ENCODE measurements at regions not wholly inside any gene's neighbourhood (a gene's known extent, or its start where the extent isn't known, plus 50 kb on each side); places are given as distances from the start of the nearest gene placed in this dataset.

DNA sequence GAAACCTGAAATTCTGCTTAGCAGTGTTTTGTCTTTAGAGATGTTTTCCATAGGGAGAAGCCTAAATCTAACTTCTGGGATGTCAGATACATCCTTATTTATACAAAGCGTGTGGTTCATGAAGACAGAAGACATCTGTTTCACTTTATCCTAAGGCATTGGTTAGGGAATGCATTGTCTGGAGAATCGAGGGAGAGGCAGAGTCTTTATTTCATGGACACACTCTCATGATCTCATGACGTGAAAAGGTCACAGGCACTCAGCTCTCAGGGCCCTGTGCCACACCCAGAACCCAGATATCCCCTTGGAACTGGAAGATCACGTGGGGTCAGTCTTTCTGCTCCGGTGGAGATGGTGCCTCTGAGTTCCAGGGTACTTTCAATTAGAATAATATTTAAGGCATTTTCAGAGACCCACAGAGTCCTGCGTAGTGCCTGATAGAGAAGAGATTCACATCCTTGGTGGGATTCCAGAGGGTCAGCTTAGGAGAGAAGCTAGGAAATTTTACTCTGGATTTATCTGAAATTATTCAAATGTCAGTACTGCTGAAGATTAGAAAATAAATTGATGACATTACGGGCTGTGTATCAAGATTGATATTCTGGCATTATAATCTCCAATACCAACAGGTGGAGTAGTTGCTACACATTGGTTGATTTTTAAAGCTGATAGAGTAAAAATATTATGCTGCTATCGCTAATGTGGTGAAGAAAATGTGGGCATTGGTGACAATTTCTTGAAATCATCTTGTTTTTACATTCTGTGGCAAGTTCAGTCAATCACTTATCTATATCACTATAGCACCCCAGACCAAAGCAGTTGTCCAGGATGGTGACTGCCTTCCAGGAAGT, 378.3 kb downstream of the MTRR start:
- no peak for DNase-seq

DNA sequence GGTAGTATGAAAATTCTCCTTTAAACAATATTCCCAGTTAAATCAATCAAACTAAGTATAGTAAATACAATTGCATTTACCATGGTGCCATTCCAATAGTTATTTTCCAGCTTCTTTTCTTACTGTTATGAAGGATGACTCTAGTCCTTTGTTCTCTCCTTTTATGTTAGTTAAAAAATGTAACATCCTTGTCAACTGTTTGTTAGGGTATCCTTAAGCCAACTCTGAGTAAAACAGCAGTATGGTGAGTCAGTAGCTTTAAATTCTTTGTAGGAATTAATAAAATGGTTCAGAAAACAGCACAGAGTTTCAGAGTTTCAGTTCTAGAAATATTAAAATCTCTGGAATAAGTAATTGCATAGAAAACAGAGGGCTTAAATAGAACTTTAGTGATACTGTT, 384.4 kb downstream of the MTRR start:
- no peak for DNase-seq

DNA sequence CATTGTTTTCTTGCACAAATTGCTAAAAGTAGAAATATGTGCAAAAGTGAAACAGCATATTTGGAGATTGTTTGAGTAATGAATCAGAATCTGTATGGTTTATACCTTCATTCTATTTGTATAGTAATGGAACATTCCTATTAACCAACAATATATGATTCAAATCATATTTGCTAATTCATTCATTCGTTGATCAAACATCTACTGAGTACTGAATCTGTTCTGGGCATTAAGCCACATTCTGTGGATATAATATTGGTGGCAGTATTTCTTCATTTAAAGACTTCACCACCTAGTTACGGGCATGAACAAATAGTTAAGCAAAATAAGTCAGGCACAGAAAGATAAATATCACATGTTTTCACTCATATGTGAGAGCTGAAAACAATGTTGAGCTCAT, 385.7 kb downstream of the MTRR start:
- no peak for DNase-seq

DNA sequence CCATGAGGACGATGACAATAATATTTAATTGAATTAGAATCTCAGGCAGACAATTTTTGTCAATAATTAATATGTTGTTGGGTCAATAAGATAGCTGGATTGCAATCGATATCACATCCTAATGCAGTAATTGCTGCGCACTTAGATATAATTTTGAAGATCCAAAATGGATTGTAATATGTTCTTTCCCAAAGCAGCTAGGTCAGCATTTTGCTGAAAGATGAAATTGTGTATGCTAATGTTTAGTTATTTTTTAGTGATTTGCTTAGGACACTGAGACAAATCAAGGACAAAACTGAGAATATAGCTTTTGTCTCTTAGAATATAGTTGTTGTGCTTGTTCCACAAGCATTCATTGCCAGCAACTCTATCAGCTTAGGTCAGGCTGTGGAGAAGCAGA, 389.9 kb downstream of the MTRR start:
- DNase-seq, result no peak

DNA sequence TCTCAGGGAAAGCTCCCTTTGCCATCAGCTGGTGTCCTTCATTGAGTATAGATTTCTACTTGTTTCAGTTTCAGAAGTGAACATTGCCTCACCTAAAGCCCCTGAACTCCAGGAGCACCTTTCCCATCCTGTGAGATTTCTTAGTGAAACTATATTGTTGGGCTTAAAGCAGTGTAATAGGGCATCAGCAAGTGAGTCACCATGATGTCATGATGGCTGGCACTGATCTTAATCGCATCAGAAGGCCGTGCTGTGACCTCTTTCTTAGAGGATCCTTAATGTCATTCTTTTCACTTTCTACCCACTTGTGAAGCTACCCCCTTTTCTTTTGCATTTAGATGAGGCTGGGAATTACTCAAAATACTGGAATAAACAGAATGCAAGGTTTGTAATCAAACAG, 401.3 kb downstream of the MTRR start:
- DNase-seq, result no peak

DNA sequence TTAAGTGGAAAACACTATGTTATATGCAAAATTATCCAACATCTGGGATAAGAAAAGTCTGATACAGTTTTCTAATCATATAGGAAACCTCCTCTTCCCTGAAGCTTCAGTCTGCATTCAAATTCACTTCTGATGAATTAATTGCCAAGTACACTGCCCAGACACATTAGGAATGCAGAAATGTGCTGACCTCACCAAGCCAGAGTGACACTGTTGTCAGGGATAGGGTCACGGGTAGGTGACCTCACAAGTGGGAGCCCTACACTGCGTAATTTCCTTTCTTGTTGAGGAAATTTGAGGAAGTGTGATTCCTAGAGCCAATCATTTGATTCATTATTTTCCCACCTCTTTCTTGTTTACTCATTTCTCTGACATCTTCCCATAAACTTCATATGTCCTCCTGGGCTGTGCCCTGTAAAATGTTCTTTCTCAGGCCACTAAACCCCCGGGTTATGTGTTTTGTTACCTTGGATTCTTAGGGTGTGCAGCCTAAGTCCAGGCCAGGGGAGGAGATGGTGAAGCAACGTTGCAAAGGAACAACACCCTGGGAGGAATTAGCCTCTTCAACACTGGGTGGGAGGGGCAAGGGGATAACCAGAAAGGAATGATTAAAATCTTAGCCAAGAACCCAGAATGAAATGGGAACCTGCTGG, 411.9 kb downstream of the MTRR start:
- no peak for DNase-seq

DNA sequence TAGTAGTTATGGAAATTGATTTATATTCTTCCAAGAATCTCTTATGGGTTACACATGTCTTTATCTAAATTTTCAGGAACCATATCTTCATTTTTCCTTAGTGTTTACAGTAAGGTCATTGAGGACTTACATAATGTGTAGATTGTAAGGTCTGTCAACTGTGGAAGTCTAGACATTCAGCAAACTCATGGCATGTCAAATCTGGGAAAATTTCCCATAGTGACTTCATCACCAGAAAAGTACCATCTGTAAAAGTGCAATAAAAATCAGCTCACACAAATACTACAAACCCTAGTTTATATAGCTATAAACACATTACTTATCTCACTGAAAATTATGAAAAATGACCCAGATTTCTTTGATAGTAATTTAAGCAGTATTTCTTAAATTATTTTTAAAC, 419.4 kb downstream of the MTRR start:
- no peak for DNase-seq

DNA sequence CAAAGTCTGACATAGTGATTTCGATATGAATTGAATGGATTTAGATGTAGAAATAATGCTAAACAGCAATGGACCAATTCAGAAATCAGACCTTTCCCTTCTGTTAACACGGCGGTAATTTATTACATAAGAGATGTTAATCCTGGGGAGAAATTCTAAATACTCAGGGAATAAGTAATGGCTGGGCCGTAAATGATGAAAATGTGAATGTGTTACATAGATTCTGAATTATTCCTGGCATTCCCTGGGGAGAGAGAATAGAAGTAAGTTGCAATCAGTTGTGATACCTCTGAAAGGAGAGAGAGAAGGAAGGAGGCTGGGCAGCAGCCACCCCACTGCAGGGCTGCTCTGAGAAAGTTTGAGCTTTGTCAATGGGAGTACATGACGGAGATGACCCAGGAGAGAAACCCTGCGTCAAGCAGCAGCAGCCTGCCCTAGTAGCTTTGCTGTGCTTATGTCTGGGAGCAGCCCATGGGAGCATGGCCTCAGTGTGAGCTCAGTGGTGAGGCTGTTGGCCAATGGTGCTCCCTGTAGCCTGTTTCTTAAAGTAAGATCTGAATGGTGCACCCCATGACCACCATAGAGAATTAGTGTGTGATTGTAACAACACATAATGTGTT, 420.1 kb downstream of the MTRR start:
- DNase-seq, result no peak

DNA sequence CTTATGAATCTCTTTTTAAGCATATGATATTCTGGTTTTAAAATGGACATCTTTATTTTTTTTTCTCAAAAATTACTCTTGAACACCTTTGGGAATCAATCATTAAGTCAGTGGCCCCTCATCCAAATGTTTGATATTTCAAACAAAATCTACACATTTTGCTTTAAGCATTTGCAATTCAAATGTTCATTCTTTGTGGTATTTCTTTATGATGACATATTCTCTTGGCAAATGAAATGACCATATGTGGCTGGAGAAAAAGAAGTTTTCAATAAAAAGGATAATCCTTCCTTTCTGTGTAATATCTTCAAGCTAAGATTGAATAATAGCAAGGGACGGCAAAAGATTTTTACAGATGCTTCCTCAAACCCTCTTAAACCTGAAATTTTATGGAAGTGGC, 420.8 kb downstream of the MTRR start:
- no peak for DNase-seq

DNA sequence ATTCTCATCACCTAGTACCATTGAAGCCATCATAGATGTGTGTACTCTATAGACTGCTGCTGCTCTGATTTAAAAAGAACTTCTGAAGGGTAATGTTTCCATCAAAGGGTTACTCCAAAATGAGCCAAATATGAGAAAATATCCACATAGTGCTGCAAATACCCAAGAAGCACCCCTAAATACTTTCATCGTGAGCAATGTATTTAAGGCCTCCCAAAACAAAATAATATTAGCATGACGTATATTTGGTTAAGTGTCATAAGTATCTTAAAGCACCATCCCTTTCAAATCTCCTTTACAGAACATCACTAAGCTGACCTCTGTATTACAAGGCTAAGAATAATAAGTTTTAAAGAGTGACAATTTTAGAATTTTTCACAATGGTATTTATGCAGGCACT, 421.8 kb downstream of the MTRR start:
- no peak for DNase-seq

DNA sequence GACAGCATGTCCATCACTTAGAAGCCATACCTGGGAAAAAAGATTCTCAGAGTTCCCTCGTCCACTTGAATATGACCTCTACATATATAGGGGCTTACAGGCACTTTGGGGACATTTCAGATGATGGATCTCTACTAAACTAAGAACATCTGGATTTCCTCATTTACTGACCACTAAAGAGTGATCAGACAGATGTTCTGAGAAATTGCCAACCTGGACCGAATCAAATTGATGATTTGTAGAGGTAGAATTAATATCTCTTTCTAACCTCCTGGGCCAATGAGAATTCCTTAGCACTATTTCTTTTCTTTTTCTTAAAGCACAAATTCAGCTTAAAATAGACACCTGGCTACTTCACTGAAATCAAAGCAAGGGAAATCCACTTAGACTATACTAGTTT, 422.7 kb downstream of the MTRR start:
- no peak for DNase-seq

DNA sequence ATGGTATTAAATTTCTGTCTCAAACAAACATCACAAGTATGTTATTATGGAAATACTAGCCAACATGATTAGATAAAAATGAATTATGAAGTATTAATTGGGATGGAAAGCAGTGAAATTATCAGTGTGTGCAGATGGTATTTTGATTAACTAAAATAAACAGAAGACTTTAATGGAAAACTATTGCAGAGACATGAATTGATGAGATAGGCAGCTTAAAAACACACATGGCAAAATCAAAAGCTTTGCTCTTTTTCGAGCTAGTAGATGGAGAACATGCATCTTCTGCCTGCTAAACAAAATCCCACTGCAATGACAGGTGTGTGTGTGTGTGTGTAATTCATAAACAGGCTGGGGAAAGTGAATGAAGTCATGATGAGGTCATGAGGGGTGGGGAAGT, 426.2 kb downstream of the MTRR start:
- DNase-seq, result no peak

DNA sequence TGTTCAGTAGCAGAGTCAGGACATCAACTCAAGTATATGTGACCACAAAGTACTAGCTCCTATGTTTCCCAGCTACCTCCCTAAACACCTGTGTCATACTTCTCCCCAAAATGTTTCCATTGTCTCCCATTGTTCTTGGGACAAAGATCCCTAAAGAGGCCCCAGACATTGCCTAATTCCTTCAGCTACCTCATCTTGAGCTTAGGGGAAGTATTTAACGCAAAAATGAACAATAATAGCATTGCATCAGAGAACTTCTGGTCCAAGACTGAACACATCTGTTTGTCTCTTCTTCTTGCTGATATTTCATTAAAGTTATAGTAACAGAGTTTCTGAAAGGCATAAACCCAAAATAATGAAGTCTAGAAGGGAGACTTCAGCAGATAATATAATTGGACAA, 430.8 kb downstream of the MTRR start:
- DNase-seq, result no peak

DNA sequence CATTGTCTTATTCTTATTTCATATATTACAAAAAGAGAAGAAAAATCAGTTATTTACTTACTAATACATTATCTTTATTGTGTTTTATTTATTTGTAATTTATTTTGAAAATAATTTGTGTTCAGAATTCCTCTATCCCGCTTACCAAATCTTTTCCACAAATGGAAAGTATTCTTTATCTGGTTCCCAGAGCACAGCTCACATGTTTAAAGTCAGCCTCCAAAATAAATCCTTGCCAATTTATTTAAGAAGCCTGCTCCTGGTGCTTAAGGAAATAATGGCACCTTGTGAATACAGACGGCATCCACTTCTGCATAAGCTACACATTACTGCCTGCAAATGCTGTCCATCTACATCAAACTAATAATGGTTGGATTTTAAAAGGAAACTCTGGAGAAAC, 435.4 kb downstream of the MTRR start:
- DNase-seq, result no peak

DNA sequence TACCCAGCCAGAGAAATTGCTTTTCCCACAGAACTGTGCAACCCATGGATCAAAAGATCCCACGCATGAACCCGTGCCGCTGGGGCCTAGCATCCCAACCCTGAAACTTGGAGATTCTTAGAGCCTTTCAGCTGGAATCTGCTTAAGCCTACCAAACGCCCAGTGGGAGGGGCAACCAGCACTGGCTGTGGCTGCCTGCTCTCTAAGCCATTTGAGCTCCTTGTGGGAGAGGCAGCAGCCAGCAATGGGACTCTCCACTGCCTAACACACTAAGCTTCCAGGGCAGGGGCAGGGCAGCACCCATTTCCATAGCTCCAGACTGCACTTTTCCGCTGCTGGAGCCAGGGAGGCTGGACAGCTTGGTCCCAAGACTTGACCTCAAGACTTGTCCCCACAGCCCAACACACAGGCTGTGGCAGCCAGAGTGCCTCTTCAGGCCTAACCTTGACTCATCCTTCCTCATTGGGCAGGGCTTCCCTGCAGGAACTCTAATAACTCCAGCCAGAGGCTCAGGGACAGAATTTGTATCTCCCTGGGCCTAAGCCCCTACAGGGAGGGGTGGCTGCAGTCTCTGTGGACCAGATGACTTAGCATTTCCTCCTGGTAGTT, 437.4 kb downstream of the MTRR start:
- DNase-seq, result no peak

DNA sequence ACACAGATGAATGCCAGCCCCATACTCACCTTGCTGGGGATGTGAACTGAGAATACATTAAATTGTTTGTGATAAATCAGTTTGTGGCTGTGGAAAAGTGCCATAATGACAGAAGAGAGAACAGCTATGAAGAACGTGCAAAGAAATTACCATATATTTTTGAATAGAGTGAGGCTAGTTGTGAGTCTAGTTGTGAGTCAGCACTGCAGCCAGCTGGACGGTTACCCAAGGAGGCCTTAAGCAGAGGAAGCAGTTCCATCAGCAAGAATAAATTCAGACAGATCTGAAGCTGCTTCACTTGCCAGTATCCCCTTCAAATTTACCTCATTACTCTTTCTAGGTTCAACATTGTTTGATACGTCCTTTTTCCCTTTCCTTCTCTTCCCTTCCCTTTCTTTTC, 446.0 kb downstream of the MTRR start:
- DNase-seq, result no peak

DNA sequence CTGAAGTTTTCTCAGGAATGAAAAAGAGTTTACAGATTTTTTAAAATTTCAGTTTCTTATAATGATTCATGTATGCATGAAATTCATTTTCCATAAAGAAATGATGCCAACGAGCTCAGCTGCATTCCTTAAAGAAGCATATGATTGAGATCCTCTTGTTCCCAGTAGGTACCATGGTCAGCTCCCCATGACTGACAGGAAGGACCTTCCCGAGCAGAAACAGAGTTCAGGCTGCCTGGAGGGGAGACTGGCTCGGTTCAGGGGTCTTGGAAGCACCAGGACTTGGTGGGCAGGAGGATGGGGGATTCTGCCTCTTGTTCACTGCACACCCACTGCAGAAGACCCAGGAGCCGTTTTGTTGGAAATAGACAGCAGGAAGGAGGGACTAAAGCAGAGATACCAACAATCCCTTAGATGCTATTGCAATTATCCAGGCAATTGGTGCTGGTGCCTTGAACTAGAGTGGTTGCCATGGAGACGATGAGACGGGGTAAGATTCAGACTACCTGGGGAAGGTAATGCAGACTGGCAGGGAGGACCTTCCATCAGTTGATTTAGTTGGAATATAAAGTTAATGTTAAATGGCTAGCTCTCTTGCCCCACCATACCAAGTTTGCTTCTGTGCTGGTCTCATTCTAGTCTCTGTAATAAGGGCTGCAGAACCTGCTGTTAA, 447.8 kb downstream of the MTRR start:
- DNase-seq, result no peak

DNA sequence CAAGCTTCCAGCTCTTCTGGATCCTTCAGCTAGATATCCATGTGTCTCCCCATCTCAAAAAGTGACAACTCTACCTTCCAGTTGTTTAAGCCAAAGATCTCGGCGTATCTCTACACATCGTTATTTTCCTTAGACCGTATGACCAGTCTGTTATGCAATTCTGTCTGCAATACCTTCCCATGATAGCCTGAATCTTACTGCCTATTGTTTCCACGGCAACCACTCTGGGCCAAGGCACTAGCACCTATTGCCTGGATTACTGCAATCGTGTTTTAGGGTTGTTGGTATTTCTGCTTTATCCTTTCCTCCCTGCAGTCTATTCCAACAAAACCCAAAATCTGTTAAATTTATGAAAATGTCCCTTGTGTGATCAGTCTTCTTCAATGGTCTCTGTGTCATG, 448.4 kb downstream of the MTRR start:
- no peak for DNase-seq

DNA sequence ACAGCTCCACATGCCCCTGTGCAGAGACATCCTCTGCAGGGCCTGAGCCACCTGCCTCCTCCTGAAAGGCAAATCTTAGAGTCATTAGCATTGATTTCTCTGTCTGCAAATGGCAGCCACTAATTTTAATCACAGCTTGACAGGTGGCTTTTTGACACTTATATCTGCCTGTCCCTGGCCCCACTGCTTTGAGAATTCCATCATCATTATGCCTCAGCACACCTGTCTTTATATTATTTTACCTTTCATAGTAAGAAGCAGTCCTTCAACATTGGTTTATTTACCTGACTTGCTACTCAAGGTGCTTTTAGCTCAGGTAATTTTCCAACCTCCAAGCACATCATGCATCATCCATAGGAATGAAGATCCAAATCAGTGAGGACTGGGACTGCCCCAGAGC, 451.3 kb downstream of the MTRR start:
- no peak for DNase-seq

DNA sequence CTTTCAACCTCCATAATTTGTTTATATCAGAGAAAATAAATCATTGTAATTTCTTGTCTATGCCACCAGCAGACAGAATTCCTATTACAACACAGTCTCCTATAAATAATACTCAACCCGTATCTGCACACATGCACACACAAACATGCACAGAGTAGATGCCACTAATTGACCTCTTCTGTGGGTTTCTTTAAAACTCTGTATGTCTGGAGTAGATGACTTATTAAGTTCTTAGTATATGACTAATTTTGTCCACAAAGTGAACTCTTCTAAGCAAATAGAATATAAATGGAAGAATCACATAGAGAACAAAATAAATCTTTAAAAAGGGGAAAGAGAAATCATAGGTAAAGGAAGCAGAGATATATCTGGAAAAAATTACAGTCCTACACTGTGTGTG, 452.3 kb downstream of the MTRR start:
- DNase-seq, result no peak

DNA sequence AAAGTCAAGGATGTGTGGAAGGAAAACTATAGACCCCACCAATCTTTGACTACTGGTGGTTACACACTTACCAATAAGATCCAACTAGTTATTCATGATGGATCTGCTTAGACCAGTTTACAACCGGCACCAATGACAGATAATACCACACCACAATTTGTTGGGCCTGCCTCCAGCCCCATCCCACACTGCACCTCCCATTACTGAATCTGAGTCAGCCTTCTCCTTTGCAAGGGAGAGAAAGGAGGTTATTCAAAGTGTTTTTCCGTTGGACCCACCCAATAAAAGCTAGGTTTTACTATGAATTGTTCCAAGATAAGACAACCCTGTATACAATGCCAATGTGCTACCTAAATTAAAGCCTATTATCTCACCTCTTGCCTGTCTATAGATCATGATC, 453.5 kb downstream of the MTRR start:
- DNase-seq, result no peak

DNA sequence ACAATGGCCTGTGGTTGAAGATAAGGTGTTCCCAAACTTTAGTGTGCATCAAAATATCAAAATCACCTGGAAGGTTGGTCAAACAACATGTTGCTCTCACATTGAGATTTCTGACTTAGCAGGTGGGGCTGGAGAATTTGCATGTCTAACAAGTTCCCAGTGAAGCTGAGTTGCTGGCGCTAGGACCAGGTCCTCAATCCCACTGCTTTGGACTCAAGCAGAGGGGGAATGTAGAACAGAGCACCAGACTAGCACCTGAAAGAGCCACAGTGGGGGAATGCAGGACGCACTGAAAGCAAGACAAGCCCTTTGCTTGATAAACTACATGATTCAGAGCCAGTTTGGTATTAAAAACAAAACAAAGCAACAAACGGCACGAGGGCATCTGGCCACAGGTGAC, 458.1 kb downstream of the MTRR start:
- DNase-seq, result no peak

DNA sequence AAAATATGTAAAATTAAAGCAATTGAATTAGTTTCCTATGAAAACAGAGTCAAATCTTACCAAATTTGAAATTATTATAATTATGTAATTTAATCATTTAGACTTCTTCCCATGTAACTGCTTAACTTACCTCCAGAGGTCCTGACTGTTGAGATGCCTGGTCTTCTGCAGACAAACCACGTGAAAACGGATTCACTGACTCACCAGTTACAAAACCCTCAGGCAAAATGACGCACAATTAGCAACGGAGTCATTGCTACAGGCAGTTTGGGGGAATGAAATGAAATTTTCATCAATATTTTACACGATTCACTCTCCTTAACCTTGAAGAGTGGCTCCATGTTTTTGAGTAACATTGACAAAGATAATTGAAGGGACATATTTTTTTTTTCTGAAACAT, 460.8 kb downstream of the MTRR start:
- DNase-seq, result no peak
